ENCODE measurements at regions not wholly inside any gene's neighbourhood (a gene's known extent, or its start where the extent isn't known, plus 50 kb on each side); places are given as distances from the start of the nearest gene placed in this dataset.
"Not testable (repeated sequence)": the region's sequence is repeated elsewhere in the genome, so short reads cannot be mapped to it uniquely, and the experiment has no call there.

GRCh38 chr11:116339306-116340098 is 433.3 kb downstream of the BUD13 start:
- no peaks in the 10 kb centered on the region for H3K36me3 ChIP-seq (ENCODE audit: low read depth, missing control alignments)
- no peak overlapping the region for H3K27ac ChIP-seq
- no peaks in the 10 kb centered on the region for H3K4me1 ChIP-seq
- WGBS, 2 donors, result 59 to 70% methylated on average over 9 of the region's 9 CpGs
- H3K9me3 ChIP-seq, result no peaks in the 10 kb centered on the region
- H3K4me3 ChIP-seq, result no peak overlapping the region
- TF ChIP-seq POLR2A (IDR thresholded peaks at IDR 0.05), result no peak
- H3K27me3 ChIP-seq, result no peaks in the 10 kb centered on the region
- intact Hi-C loops (cut with DNase I; ENCODE audit: low total_unique reads), result no loop called here
- no peak for DNase-seq

DNA sequence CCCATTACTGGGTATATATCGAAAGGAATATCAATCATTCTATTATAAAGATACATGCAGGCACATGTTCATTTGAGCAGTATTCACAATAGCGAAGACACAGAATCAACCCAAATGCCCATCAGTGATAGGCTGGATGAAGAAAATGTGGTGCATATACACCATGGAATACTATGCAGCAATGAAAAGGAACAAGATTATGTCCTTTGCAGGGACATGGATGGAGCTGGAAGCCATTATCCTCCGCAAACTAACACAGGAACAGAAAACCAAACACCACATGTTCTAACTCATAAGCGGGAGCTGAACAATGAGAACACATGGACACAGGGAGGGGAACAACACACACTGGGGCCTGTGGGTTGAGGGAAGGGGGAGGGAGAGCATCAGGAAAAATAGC is 434.3 kb downstream of the BUD13 start:
- H3K36me3 ChIP-seq (ENCODE audit: low read depth, missing control alignments); H3K27ac ChIP-seq; H3K4me3 ChIP-seq; H3K4me1 ChIP-seq; H3K27me3 ChIP-seq; intact Hi-C loops (cut with DNase I; ENCODE audit: low total_unique reads); DNase-seq; H3K9me3 ChIP-seq: not testable (repeated sequence)
- WGBS, 2 donors, result 92 to 98% methylated on average over 4 of the region's 4 CpGs

- WGBS, 2 donors, result 83 to 90% methylated on average over 1 of the region's 1 CpG
- Histone ChIP-seq H3K27ac (no peak overlapping the region), H3K9me3 (no peaks in the 10 kb centered on the region), H3K4me3 (no peak overlapping the region), H3K4me1 (no peaks in the 10 kb centered on the region), H3K27me3 (no peaks in the 10 kb centered on the region), H3K36me3 (ENCODE audit: low read depth, missing control alignments) (no peaks in the 10 kb centered on the region)
- TF ChIP-seq CTCF (IDR thresholded peaks at IDR 0.05) (no peak), POLR2A (IDR thresholded peaks at IDR 0.05) (no peak)
- DNase-seq, result no peak
- intact Hi-C loops (cut with DNase I; ENCODE audit: low total_unique reads), result no loop called here
These were observed 436.2 kb downstream of the BUD13 start for GRCh38 chr11:116336540-116336939.

DNA sequence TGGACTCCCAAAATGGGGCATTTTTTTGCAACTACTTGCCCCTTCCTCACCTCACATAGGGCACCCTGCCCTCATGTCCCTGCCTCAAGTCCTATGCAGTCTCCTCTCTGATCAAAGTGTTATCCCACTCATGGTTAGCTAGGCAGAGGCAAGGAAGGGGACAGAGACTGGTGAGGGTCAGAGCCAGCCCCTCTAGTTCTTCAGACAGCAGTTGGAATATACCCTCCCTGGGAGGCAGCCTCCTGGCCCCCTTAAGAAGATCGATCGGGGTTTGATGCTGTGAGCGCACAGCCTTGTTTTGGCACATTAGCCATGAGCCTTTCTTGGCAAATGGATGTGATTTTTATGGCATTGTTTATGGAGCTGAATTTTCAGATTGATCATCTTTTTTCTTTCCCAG is 436.9 kb downstream of the BUD13 start:
- no peaks in the 10 kb centered on the region for H3K36me3 ChIP-seq (ENCODE audit: low read depth, missing control alignments)
- no peak for DNase-seq
- TF ChIP-seq POLR2A (IDR thresholded peaks at IDR 0.05) (no peak), CTCF (IDR thresholded peaks at IDR 0.05) (no peak)
- no peak overlapping the region for H3K27ac ChIP-seq
- no peaks in the 10 kb centered on the region for H3K9me3 ChIP-seq
- no peaks in the 10 kb centered on the region for H3K27me3 ChIP-seq
- WGBS, 2 donors, result 93 to 94% methylated on average over 3 of the region's 3 CpGs
- no peaks in the 10 kb centered on the region for H3K4me1 ChIP-seq
- intact Hi-C loops (cut with DNase I; ENCODE audit: low total_unique reads), result no loop called here
- no peak overlapping the region for H3K4me3 ChIP-seq

GRCh38 chr11:116335078-116335477 is 437.7 kb downstream of the BUD13 start:
- Histone ChIP-seq H3K4me3 (no peak overlapping the region), H3K36me3 (ENCODE audit: low read depth, missing control alignments) (no peaks in the 10 kb centered on the region), H3K4me1 (no peaks in the 10 kb centered on the region), H3K9me3 (no peaks in the 10 kb centered on the region), H3K27ac (no peak overlapping the region), H3K27me3 (no peaks in the 10 kb centered on the region)
- no peak for DNase-seq
- WGBS, 2 donors, result 67% methylated on average over 1 of the region's 1 CpG; no CpG with 5 or more reads in 1 of the 2 donors
- intact Hi-C loops (cut with DNase I; ENCODE audit: low total_unique reads), result no loop called here
- TF ChIP-seq POLR2A (IDR thresholded peaks at IDR 0.05) (no peak), CTCF (IDR thresholded peaks at IDR 0.05) (no peak)

DNA sequence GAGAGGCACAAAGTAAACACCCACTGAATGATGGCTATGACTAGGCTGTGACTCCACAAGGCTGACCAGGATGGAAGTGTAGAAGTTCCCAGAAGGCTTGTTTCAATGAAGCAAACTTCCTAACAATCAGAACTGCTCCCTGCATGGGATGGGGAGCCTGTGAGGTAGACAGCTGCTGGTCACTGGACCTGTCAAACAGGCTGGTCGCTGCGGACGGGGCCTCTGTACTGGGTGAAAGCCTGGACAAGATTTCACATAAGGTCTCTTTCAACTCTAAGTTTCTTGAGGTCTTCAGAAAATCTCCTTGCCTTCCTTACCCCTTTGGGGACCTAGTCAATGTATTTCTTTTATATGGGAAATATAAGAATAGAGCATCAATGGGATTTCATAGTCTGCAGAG is 438.2 kb downstream of the BUD13 start:
- no peak for DNase-seq
- H3K4me1 ChIP-seq, result no peaks in the 10 kb centered on the region
- H3K27ac ChIP-seq, result no peak overlapping the region
- intact Hi-C loops (cut with DNase I; ENCODE audit: low total_unique reads), result no loop called here
- no peaks in the 10 kb centered on the region for H3K9me3 ChIP-seq
- H3K27me3 ChIP-seq, result no peaks in the 10 kb centered on the region
- no peak overlapping the region for H3K4me3 ChIP-seq
- TF ChIP-seq CTCF (IDR thresholded peaks at IDR 0.05) (no peak), POLR2A (IDR thresholded peaks at IDR 0.05) (no peak)
- no peaks in the 10 kb centered on the region for H3K36me3 ChIP-seq (ENCODE audit: low read depth, missing control alignments)
- WGBS, 2 donors, result 78 to 94% methylated on average over 3 of the region's 3 CpGs
